H4 (cell line): ENCODE measurements at regions not wholly inside any gene's neighbourhood (a gene's known extent, or its start where the extent isn't known, plus 50 kb on each side); places are given as distances from the start of the nearest gene placed in this dataset.
A peak's percentile ranks its signal among the peaks of the same experiment; 100 is the strongest.

Experiments used
- DNase-seq: peaks from one replicate; pipeline ENCODE4 v3.0.0-alpha.2; 2015; ENCODE audit warnings: low spot score

DNA sequence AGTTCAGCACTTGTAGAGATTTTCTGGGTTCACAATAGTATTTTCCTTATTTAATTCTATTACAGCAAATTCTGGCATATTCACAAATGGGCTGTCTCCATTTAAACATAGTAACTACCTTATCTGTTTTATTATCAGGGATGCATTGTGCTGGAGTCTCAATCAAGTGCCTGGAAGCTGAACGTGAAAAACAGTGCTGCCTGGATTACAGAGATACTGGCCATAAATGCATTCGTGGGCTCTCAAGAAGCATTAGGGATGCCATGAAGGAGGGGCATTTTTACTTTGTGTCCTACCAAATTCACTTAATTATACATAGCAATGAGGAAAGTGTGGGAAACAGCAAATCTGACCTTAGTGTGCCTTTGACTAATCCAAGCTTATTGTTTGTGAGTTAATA lies 184.6 kb downstream of the ABCC12 start:
- no peak for DNase-seq

GRCh38 chr16:47970291-47970931 lies 185.4 kb downstream of the ABCC12 start:
- DNase-seq: no peak

DNA sequence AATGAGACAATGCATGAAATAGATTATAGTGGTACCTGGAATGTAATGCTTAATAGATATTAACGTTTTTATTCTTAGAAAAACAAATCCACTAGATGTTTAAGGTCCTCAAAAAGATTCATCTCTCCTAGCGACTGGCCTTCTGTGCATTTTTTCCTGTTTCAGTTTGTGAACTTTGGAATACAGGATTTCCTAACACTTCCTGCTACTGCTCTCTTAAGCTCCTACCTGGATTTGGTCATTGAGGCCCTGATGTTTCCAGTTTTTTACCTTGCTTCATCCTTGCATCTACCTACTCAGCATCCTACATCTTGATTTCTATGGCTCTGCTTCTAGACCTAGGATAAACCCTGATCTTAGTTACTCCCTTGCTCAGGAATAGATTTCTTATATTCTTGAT lies 188.4 kb downstream of the ABCC12 start:
- no peak for DNase-seq

DNA sequence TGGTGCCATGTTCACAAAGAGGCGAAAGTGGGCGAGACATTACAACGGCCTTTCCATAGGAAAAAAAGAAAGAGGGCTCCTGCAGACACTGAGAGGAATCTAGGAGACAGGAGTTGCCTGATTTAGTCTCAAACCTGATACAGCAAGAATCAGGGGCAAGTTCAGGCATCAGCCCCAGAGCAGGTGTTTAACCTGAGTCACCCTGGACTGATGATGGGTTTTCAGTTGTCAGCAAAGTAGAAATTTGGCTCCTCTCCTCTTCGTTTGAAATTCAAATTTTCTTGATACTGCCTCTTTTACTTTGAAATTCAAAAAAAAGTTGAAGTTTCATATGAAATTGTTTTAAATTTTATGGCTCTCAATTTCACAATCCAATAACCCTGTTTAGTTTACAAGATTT lies 189.5 kb downstream of the ABCC12 start:
- DNase-seq: no peak

- DNase-seq: no peak
These were observed 190.4 kb downstream of the ABCC12 start for GRCh38 chr16:47965439-47965838.

GRCh38 chr16:47958726-47959125 lies 197.1 kb downstream of the ABCC12 start:
- no peak for DNase-seq

GRCh38 chr16:47956916-47957315 lies 198.9 kb downstream of the ABCC12 start:
- no peak for DNase-seq

DNA sequence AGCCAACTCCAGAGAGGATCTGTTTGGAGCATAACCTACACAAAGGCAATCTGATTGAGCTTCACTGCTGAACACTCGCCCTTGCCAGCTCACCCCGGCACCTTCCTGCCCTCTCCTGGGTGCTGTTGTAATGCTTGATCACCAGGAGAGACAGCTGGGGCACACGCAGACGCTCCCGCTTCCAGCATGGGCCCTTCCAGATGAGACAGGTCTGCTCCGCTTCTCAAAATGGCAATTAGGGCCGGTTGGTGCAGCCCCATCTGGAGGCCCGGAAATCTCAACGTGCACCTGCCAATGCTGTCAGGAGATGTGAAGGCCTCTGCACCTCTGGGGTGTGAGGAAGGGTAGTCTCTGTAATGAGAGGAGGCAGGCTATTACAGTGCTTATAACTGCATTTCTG lies 206.1 kb downstream of the ABCC12 start:
- DNase-seq: no peak

- DNase-seq: peak; percentile 32
These were observed 206.5 kb downstream of the ABCC12 start for GRCh38 chr16:47949276-47949675.

GRCh38 chr16:47947723-47948122 lies 208.1 kb downstream of the ABCC12 start:
- no peak for DNase-seq

GRCh38 chr16:47946092-47946491 lies 209.7 kb downstream of the ABCC12 start:
- DNase-seq: no peak

- DNase-seq: no peak
These were observed 211.2 kb downstream of the ABCC12 start for GRCh38 chr16:47944589-47944988.

- DNase-seq: no peak
These were observed 212.6 kb downstream of the ABCC12 start for GRCh38 chr16:47943235-47943634.

DNA sequence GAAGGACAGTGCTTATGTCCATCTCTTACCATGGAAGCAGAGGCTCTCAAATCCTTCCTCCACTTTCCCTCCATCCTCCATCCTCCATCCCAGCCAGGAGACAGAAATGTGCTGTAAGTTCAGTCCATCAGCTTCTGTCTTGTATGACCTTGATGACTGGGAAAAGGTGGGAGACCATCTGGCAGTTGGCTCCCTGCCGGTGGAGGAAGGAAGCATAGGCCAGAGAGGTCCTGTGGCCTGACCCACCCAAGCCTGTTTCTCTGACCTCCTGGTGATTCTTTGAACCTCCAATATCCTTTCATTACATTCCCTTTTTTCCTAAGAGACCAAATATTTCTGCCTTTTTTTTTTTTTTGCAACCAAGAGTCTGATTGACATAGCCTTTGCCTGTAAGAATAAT lies 215.3 kb downstream of the ABCC12 start:
- DNase-seq: no peak

DNA sequence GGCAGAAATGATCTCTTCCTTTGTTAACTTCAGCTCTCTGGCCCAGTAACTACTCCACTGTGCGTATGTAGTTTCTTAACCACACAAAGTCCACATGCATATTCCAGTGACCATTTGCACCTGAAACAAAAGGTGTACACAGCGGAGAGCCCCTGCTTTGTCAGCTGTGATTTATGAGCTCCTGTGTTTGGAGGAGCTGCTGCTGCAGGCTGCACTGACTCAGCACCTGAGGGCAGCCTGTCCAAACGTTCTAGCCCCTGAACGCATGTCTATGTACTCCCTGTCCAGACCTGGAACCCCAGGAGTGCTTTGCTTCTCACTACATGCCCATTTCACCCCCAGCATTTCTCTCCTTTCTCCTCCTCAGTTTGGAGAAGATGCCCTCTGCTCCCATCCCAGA lies 216.1 kb downstream of the ABCC12 start:
- DNase-seq: no peak

DNA sequence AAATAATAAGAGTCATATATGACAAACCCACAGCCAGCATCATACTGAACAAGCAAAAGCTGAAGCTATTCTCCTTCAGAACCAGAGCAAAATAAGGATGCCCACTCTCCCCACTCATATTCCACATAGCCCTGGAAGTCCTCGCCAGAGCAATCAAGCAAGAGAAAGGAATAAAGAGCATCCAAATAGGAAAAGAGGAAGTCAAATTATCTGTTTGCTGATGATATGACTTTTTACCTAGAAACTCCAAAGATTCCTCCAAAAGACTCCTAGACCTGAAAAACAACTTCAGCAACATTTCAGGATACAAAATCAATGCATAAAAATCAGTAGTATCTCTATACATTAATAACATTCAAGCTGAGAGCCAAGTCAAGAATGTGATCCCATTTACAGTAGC lies 217.5 kb downstream of the ABCC12 start:
- DNase-seq: no peak

- DNase-seq: peak; percentile 46
These were observed 227.8 kb downstream of the ABCC12 start for GRCh38 chr16:47928008-47928407.

DNA sequence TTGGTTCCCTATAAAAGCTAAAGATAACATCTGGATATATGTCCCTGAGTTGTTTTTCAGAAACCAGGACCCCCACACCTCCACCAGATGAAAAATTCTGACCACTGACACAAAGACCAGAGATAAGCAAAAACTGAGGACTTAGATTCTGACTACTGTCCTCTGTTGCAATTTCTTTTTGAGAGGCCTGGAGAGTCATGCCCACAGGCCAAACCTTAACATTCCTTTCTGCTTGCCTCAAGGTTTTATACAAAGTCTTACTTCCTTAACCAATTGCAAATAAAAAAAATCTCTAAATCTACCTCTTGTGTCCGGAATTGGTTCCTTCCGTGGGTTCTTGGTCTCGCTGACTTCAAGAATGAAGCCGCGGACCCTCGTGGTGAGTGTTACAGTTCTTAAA lies 228.5 kb downstream of the ABCC12 start:
- DNase-seq: no peak

DNA sequence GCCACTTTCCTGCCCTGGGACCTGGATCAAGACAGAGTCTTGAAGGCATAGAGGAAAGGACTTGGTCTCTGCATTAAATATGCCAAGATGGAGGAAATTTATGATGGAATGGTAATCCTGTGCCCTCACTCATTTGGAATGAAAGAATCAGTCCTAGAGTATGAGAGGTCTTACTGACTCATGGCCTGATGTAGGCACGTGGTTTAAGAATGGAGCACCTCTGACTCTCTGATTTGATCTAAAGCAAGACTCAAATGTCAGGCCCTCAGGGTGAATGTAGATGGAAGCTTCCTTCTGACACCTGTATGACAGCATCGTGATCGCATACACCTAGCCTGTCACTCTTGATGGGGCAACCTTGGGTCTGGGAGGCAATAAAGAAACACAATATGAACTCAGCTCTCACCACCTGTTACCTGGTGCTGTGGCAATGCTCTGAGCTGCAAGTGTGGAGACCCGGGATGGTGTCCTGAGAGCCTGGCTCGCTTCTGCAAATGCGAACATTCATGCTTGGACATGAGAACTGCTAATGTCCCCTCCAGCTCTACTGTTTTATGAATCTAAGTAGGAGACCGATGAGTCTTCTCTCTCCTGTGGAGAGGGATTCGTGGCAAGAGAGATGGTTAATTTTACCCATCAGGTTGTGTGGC lies 229.9 kb downstream of the ABCC12 start:
- no peak for DNase-seq

GRCh38 chr16:47924950-47925349 lies 230.8 kb downstream of the ABCC12 start:
- DNase-seq: no peak

DNA sequence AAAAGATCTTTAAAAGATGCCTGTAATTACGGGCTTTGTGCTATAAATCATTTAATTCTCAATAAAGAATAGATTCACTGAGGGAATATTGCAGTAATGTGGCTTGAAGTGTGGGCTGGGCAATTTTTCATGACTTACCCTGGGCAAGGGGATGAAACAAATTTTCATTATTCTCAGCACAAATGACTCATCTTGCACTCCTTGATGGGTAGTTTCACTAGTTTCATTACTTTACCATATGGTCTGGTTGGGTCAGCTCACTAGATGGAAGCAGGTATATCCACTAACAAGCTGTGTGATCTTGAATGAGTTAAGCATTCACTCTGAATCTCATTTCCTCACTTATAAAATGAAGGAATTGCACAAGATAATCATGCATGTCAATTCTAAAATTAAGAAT lies 234.3 kb downstream of the ABCC12 start:
- DNase-seq: no peak

GRCh38 chr16:47920709-47921108 lies 235.1 kb downstream of the ABCC12 start:
- no peak for DNase-seq

DNA sequence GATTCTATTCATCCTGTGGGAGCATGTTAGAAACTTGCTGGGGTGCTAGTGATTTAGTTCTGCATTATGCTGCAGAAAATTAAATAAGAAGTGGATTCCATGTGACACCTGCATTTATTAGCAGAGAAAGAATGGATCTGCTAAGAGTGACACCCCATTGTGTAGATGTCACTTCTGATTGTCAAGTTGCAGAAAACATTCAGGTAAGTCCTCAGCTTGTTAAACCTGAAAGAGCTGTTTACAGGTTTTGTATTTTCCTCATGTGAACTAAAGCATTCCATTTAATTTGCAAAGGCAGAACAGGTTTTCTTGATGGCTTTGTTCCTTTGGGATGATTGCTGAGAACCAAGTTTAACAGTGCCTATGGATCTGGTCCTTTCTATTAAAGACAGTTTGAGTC lies 238.7 kb downstream of the ABCC12 start:
- no peak for DNase-seq

GRCh38 chr16:47916266-47916665 lies 239.5 kb downstream of the ABCC12 start:
- no peak for DNase-seq
